ENCODE measurements at regions not wholly inside any gene's neighbourhood (a gene's known extent, or its start where the extent isn't known, plus 50 kb on each side); places are given as distances from the start of the nearest gene placed in this dataset.
"Not testable (repeated sequence)": the region's sequence is repeated elsewhere in the genome, so short reads cannot be mapped to it uniquely, and the experiment has no call there.

DNA sequence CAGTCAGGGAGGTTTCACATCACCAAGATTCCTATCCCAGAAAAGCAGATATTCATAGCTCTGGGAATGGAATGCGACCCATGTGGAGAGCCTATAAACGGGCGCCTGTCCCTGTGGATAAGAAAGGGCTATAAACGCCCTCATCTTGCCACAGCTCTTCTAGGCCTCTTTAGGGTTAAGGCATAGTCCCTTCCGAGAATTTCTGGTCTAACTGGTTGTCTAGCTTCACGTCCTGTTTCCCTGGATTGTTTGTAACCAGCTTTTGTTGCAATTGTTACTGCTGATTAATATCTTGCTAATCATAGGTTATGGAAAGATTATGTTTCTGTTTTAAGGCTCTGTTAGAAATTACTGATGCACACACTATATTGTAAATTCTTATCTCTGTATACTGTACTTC is 537.6 kb upstream of the RAG2 start:
- TF ChIP-seq POLR2A (IDR thresholded peaks at IDR 0.05), result not testable (repeated sequence)
- TF ChIP-seq, protein P1, sequence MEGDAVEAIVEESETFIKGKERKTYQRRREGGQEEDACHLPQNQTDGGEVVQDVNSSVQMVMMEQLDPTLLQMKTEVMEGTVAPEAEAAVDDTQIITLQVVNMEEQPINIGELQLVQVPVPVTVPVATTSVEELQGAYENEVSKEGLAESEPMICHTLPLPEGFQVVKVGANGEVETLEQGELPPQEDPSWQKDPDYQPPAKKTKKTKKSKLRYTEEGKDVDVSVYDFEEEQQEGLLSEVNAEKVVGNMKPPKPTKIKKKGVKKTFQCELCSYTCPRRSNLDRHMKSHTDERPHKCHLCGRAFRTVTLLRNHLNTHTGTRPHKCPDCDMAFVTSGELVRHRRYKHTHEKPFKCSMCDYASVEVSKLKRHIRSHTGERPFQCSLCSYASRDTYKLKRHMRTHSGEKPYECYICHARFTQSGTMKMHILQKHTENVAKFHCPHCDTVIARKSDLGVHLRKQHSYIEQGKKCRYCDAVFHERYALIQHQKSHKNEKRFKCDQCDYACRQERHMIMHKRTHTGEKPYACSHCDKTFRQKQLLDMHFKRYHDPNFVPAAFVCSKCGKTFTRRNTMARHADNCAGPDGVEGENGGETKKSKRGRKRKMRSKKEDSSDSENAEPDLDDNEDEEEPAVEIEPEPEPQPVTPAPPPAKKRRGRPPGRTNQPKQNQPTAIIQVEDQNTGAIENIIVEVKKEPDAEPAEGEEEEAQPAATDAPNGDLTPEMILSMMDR (IDR thresholded peaks at IDR 0.05), result not testable (repeated sequence)
